BLaER1 treated with 17β-estradiol and CSF1 and Interleukin-3, amounts not matched to agents 10 nM and 100 nM (cell line): ENCODE measurements at regions not wholly inside any gene's neighbourhood (a gene's known extent, or its start where the extent isn't known, plus 50 kb on each side); places are given as distances from the start of the nearest gene placed in this dataset.
A peak's percentile ranks its signal among the peaks of the same experiment; 100 is the strongest.
"Not testable (repeated sequence)": the region's sequence is repeated elsewhere in the genome, so short reads cannot be mapped to it uniquely, and the experiment has no call there.

ENCODE experiments used
- H3K27ac ChIP-seq, 11 experiments: shearing (Covaris generic); formaldehyde crosslinking; 2 replicates each; pipeline ENCODE4 v1.8.1; 2022
- H3K27me3 ChIP-seq, 11 experiments: shearing (Covaris generic); formaldehyde crosslinking; 2 replicates each; pipeline ENCODE4 v1.8.1; 2022
- H3K36me3 ChIP-seq, 11 experiments: shearing (Covaris generic); formaldehyde crosslinking; 2 replicates each; pipeline ENCODE4 v1.8.1; 2022
- H3K4me1 ChIP-seq, 10 experiments: shearing (Covaris generic); formaldehyde crosslinking; 2 replicates each; pipeline ENCODE4 v1.8.1; 2022
- H3K4me2 ChIP-seq, 11 experiments: shearing (Covaris generic); formaldehyde crosslinking; 2 replicates each; pipeline ENCODE4 v1.8.1; 2022
- H3K4me3 ChIP-seq, 10 experiments: shearing (Covaris generic); formaldehyde crosslinking; 2 replicates each; pipeline ENCODE4 v1.8.1; 2022
- H3K9ac ChIP-seq, 11 experiments: shearing (Covaris generic); formaldehyde crosslinking; 2 replicates each; pipeline ENCODE4 v1.8.1; 2022
- H3K9me3 ChIP-seq, 11 experiments: shearing (Covaris generic); formaldehyde crosslinking; replicated peaks in 1 of 11; 2 replicates each; pipeline ENCODE4 v1.8.1; 2022
- H4K20me1 ChIP-seq, 11 experiments: shearing (Covaris generic); formaldehyde crosslinking; 2 replicates each; pipeline ENCODE4 v1.8.1; 2022
- Cebpa-rat ChIP-seq, 11 experiments: shearing (Covaris generic); IDR thresholded peaks; 2 replicates each; pipeline ENCODE4 v1.8.1; 2022

DNA sequence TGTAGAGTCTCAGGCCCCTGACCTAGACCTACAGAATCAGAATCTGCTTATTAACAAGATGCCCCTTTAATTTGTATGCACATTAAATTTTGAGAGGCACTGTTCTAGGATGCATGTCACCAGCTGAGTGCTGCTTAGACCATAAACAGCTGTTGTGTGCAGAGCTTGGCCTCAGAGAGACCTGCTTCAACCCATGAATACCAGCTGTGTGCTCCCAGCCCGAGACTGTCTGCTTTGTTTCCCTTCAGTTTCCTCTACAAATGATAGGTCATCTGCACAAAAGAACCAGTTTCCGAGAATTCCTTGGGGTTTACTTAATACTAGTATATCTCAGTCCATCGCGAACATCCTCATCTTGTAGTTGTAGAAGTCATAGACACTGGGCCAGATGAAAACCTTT lies 158.5 kb upstream of the PFN2 start:
- H3K4me1 ChIP-seq: peaks cover 0 to 5% (median 2%) of the 10 kb centered on the region in 10 experiments; a peak in 7 of 20 replicates
- no peak for TF ChIP-seq Cebpa-rat (IDR thresholded peaks at IDR 0.05)
- H3K4me2 ChIP-seq: no peak overlapping the region

DNA sequence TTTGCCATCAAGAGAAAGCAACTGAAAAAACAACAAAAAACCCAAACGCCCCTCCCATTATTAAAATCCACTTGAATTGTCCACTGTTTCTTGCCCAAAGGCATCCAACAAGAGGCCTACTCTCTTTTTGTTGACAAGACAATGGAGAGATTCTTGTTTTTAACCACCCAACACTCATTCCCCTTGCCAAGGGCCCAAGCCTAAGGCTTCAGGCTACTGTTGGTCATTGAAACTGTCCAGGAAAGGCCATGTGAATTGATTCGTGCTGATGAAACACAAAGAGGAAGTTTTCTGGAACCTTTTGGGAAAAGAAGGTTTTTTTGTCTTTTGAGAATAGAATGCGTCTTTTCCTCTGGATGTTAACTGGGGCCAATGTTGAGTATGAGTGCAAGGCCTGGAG lies 157.4 kb upstream of the PFN2 start:
- Histone ChIP-seq H3K27me3 (no peaks in the 10 kb centered on the region), H3K36me3 (no peaks in the 10 kb centered on the region), H3K4me1 (peaks cover 0 to 11% (median 7%) of the 10 kb centered on the region in 10 experiments; a peak in 9 of 20 replicates), H3K4me2 (no peak overlapping the region), H4K20me1 (no peaks in the 10 kb centered on the region), H3K9me3 (no peaks in the 10 kb centered on the region), H3K9ac (no peak overlapping the region), H3K27ac (no peak overlapping the region), H3K4me3 (no peak overlapping the region)
- TF ChIP-seq Cebpa-rat (IDR thresholded peaks at IDR 0.05): no peak

More for the DNA sequence above, 158.5 kb upstream of the PFN2 start:
- Histone ChIP-seq H3K9me3 (no peaks in the 10 kb centered on the region; a peak in 1 of 22 replicates), H3K27me3 (no peaks in the 10 kb centered on the region), H3K27ac (no peak overlapping the region), H4K20me1 (no peaks in the 10 kb centered on the region), H3K4me3 (no peak overlapping the region), H3K9ac (no peak overlapping the region), H3K36me3 (no peaks in the 10 kb centered on the region)

DNA sequence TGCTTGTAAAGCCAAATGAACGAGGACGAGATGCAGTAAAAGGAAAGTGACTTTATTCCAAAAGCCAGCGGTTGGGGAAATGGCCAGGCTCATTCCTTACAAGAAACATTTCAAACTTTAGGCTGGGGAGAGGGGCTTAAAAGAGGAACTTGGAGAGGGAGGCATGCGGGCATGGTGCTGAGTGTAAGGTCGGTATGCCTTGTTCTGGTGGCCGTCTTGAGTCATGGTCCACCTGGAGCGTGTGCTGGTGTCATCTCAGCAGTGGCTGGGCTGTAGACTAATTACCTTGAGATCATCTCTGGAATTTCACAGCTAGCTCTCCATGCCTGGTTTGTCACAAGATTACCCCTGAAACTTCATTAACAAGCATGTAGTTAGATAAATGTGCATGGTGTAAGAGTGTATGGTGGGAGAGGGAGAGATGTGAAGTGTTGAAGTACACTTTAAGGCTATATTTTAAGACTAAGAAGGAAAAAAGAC lies 156.4 kb upstream of the PFN2 start:
- H3K9ac ChIP-seq: no peak overlapping the region
- no peak for TF ChIP-seq Cebpa-rat (IDR thresholded peaks at IDR 0.05)
- no peak overlapping the region for H3K4me3 ChIP-seq
- H3K36me3 ChIP-seq: no peaks in the 10 kb centered on the region
- H3K27ac ChIP-seq: no peak overlapping the region
- H3K9me3 ChIP-seq: peaks cover 0 to 6% (median 4%) of the 10 kb centered on the region in 11 experiments; a peak in 2 of 22 replicates
- no peak overlapping the region for H3K4me2 ChIP-seq
- no peaks in the 10 kb centered on the region for H4K20me1 ChIP-seq
- H3K27me3 ChIP-seq: no peaks in the 10 kb centered on the region
- H3K4me1 ChIP-seq: peaks cover 0 to 11% (median 7%) of the 10 kb centered on the region in 10 experiments; a peak in 9 of 20 replicates

DNA sequence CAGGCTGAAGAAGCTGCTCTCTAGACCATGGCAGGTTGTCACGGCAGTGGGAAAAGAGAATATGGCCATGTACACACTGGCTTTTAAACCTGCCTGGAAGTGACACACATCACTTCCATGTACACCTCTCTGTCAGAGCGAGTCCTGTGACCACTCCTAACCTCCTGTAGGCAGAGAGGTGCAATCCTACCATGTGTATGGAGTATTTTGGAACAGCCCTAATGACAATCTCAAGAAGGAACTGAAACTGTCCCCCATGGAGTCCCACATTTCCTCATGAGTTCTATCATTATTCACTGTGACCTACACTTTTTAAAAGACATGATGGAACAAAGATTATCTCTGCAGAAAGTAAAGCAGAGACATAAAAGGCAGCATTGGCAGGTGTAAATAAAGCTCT lies 153.4 kb upstream of the PFN2 start:
- Histone ChIP-seq H3K9ac (no peak overlapping the region), H3K4me1 (peaks cover 0 to 11% (median 7%) of the 10 kb centered on the region in 10 experiments; a peak in 9 of 20 replicates), H3K36me3 (no peaks in the 10 kb centered on the region), H4K20me1 (no peaks in the 10 kb centered on the region), H3K27ac (no peak overlapping the region), H3K4me2 (peak overlapping the region in 6 of 11 experiments; percentile 0 to 25 (median 10); a peak in 6 of 22 replicates), H3K27me3 (no peaks in the 10 kb centered on the region), H3K9me3 (peaks cover 0 to 8% (median 4%) of the 10 kb centered on the region in 11 experiments; a peak in 3 of 22 replicates), H3K4me3 (no peak overlapping the region)
- no peak for TF ChIP-seq Cebpa-rat (IDR thresholded peaks at IDR 0.05)

DNA sequence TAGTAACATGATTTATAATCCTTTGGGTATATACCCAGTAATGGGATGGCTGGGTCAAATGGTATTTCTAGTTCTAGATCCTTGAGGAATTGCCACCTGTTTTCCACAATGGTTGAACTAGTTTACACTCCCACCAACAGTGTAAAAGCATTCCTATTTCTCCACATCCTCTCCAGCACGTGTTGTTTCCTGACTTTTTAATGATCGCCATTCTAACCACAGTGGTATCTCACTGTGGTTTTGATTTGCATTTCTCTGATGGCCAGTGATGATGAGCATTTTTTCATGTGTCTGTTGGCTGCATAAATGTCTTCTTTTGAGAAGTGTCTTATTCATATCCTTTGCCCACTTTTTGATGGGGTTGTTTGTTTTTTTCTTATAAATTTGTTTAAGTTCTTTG lies 152.6 kb upstream of the PFN2 start:
- not testable (repeated sequence) for H4K20me1 ChIP-seq, H3K9ac ChIP-seq, H3K4me3 ChIP-seq, H3K36me3 ChIP-seq, H3K9me3 ChIP-seq, H3K27me3 ChIP-seq, H3K27ac ChIP-seq, H3K4me2 ChIP-seq
- peaks cover 0 to 11% (median 7%) of the 10 kb centered on the region in 10 experiments; a peak in 9 of 20 replicates for H3K4me1 ChIP-seq

DNA sequence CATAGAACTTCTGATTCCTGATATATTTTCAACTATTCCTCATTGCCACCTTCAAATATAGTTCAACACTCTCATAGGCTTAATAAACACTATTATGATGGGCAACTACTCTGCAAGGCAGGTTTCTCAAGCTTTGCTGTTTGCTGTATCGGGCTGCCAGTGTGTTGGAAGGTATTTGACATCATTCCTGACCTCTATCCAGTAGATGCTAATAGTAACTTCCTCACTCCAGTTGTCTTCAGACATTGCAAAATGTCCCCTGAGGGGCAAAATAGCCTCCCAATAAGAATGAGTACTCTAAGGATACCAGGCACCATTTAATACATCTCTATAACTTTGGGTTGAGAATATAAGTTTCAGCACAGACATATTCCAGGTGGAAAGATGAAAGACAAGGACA lies 147.5 kb upstream of the PFN2 start:
- Histone ChIP-seq H3K4me1 (no peaks in the 10 kb centered on the region), H3K36me3 (no peaks in the 10 kb centered on the region), H3K9ac (no peak overlapping the region), H3K4me2 (no peak overlapping the region), H3K9me3 (peaks cover 0 to 8% (median 4%) of the 10 kb centered on the region in 11 experiments; a peak in 3 of 22 replicates), H3K27ac (no peak overlapping the region), H3K27me3 (no peaks in the 10 kb centered on the region), H4K20me1 (no peaks in the 10 kb centered on the region; a peak in 1 of 22 replicates), H3K4me3 (no peak overlapping the region)
- TF ChIP-seq Cebpa-rat (IDR thresholded peaks at IDR 0.05): no peak

DNA sequence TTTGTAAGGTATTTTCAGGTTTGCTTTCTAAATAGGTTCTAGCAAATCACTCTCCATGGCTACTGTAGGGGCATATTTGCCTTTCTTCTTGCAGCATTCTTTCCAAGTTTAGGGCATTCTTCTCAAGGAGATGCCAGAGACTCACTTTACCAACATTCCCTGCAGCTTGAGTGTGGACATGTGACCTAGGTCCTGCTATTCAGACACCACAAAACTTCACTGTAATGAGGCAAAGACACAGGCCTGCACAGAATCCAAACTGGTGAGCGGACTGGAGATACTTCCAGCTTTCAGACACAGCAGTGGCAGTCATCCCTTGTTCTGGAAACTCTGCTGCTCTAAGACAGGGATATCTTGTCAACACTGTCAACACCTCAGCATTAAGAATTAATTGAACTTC lies 146.4 kb upstream of the PFN2 start:
- Histone ChIP-seq H3K27me3 (no peaks in the 10 kb centered on the region), H3K9ac (no peak overlapping the region), H3K36me3 (no peaks in the 10 kb centered on the region), H3K4me2 (no peak overlapping the region), H3K4me1 (no peaks in the 10 kb centered on the region), H3K9me3 (peaks cover 0 to 2% (median 0%) of the 10 kb centered on the region in 11 experiments; a peak in 2 of 22 replicates), H4K20me1 (no peaks in the 10 kb centered on the region; a peak in 1 of 22 replicates), H3K27ac (no peak overlapping the region), H3K4me3 (no peak overlapping the region)
- no peak for TF ChIP-seq Cebpa-rat (IDR thresholded peaks at IDR 0.05)

DNA sequence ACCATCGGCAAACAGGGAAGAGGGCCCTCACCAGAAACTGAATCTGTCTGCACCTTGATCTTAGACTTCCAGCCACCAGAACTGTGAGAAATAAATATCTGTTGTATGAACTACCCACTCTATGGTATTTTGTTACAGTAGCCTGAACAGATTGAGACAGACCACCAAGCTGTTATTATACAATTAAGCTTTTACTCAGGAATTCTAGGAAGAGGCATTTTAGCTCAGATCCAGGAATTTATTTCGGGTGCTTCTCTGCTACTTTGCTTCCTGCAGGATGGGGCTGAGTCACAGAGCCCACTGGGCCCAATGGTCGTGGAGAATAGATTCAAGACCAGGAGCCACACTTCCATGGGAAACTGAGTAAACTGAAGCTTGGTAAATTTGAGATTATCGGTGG lies 145.5 kb upstream of the PFN2 start:
- H3K27ac ChIP-seq: no peak overlapping the region
- no peaks in the 10 kb centered on the region; a peak in 1 of 22 replicates for H3K9me3 ChIP-seq
- H3K9ac ChIP-seq: no peak overlapping the region
- H3K4me1 ChIP-seq: no peaks in the 10 kb centered on the region
- no peaks in the 10 kb centered on the region; a peak in 1 of 22 replicates for H4K20me1 ChIP-seq
- H3K36me3 ChIP-seq: no peaks in the 10 kb centered on the region
- H3K27me3 ChIP-seq: no peaks in the 10 kb centered on the region
- no peak for TF ChIP-seq Cebpa-rat (IDR thresholded peaks at IDR 0.05)
- H3K4me2 ChIP-seq: no peak overlapping the region
- H3K4me3 ChIP-seq: no peak overlapping the region

DNA sequence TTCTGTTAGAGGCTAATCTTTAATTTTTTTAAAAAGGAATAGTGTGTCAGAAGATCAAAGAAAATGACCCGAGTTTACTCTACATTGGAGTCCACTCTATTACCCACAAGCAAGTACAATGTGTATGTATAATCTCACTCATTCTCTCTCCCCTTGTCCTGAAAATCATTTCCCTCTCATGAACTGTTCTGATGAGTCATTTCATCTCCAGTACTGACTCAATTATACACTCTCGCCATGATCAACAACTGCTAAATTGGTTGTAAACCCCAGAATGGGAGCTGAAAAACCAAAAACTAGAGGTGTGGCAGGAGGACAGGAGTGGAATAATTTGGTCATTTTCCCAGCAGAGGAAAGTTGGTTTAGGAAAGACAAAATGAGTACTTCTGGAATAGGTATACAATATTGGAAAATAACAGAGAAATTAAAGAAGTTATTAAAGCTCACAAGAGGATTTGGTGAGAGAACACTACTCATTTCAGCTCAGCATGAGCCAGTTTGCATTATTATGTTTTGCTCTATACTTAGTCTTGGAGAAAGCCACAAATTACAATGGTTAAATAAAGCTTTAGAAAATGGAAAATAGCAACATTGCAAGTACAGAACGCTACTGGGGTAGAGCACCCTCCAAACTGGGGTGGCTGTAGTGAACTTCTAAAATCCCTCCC lies 144.3 kb upstream of the PFN2 start:
- H4K20me1 ChIP-seq: no peaks in the 10 kb centered on the region; a peak in 1 of 22 replicates

DNA sequence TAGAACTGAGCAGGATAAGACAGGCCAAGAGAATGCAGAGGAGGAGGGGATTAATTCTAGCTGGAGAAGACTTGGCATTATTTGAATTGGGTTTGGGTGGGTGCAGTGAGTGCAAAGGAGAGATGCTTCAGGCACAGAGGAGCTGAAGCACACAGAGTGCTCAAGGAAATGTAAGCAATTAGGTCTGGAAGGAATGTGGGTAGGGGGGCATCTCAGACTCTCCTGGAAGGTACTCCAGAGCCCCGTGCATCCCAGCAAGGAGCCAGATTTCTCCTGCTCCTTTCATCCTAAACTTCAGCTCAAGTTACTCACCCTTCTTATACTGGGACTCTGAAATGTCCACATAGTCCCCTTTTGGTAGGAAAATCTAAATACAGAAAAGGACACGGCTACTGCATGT lies 143.6 kb upstream of the PFN2 start:
- H4K20me1 ChIP-seq: no peaks in the 10 kb centered on the region; a peak in 1 of 22 replicates
- H3K9me3 ChIP-seq: no peaks in the 10 kb centered on the region
- H3K4me1 ChIP-seq: no peaks in the 10 kb centered on the region
- TF ChIP-seq Cebpa-rat (IDR thresholded peaks at IDR 0.05): no peak
- H3K36me3 ChIP-seq: no peaks in the 10 kb centered on the region
- H3K9ac ChIP-seq: no peak overlapping the region
- no peak overlapping the region for H3K4me2 ChIP-seq
- H3K27ac ChIP-seq: no peak overlapping the region
- no peaks in the 10 kb centered on the region for H3K27me3 ChIP-seq
- no peak overlapping the region for H3K4me3 ChIP-seq

More for the DNA sequence above, 144.3 kb upstream of the PFN2 start:
- H3K27me3 ChIP-seq: no peaks in the 10 kb centered on the region
- no peak for TF ChIP-seq Cebpa-rat (IDR thresholded peaks at IDR 0.05)
- H3K4me1 ChIP-seq: no peaks in the 10 kb centered on the region
- H3K9me3 ChIP-seq: no peaks in the 10 kb centered on the region
- no peak overlapping the region for H3K4me3 ChIP-seq
- H3K9ac ChIP-seq: no peak overlapping the region
- no peaks in the 10 kb centered on the region for H3K36me3 ChIP-seq
- no peak overlapping the region for H3K27ac ChIP-seq
- H3K4me2 ChIP-seq: no peak overlapping the region
